ENCODE measurements at regions not wholly inside any gene's neighbourhood (a gene's known extent, or its start where the extent isn't known, plus 50 kb on each side); places are given as distances from the start of the nearest gene placed in this dataset.

GRCh38 chr15:70433586-70434324, 329.6 kb downstream of the UACA start:
- DNase-seq (ENCODE audit: extremely low read depth, low read depth): no peak

GRCh38 chr15:70432924-70433495, 330.3 kb downstream of the UACA start:
- no peak for DNase-seq (ENCODE audit: extremely low read depth, low read depth)

- DNase-seq (ENCODE audit: extremely low read depth, low read depth): no peak
Measured at GRCh38 chr15:70431854-70432253, 331.5 kb downstream of the UACA start.

GRCh38 chr15:70430069-70430468, 332.4 kb upstream of the TLE3 start:
- DNase-seq (ENCODE audit: extremely low read depth, low read depth): peak; percentile 48

- no peak for DNase-seq (ENCODE audit: extremely low read depth, low read depth)
Measured at GRCh38 chr15:70429056-70429722, 331.5 kb upstream of the TLE3 start.

- no peak for DNase-seq (ENCODE audit: extremely low read depth, low read depth)
Measured at GRCh38 chr15:70428211-70428822, 330.6 kb upstream of the TLE3 start.

GRCh38 chr15:70427167-70428120, 329.7 kb upstream of the TLE3 start:
- no peak for DNase-seq (ENCODE audit: extremely low read depth, low read depth)

- peak; percentile 17 for DNase-seq (ENCODE audit: extremely low read depth, low read depth)
Measured at GRCh38 chr15:70426096-70426821, 328.5 kb upstream of the TLE3 start.

GRCh38 chr15:70424937-70425411, 327.3 kb upstream of the TLE3 start:
- no peak for DNase-seq (ENCODE audit: extremely low read depth, low read depth)

GRCh38 chr15:70423267-70423666, 325.6 kb upstream of the TLE3 start:
- no peak for DNase-seq (ENCODE audit: extremely low read depth, low read depth)

- no peak for DNase-seq (ENCODE audit: extremely low read depth, low read depth)
Measured at GRCh38 chr15:70422342-70422741, 324.6 kb upstream of the TLE3 start.

GRCh38 chr15:70420948-70421482, 323.3 kb upstream of the TLE3 start:
- DNase-seq (ENCODE audit: extremely low read depth, low read depth): no peak

GRCh38 chr15:70420086-70420947, 322.6 kb upstream of the TLE3 start:
- no peak for DNase-seq (ENCODE audit: extremely low read depth, low read depth)

- no peak for DNase-seq (ENCODE audit: extremely low read depth, low read depth)
Measured at GRCh38 chr15:70418943-70419342, 321.2 kb upstream of the TLE3 start.

- no peak for DNase-seq (ENCODE audit: extremely low read depth, low read depth)
Measured at GRCh38 chr15:70417535-70417934, 319.8 kb upstream of the TLE3 start.

- no peak for DNase-seq (ENCODE audit: extremely low read depth, low read depth)
Measured at GRCh38 chr15:70416829-70417228, 319.1 kb upstream of the TLE3 start.

- DNase-seq (ENCODE audit: extremely low read depth, low read depth): no peak
Measured at GRCh38 chr15:70415398-70415797, 317.7 kb upstream of the TLE3 start.

GRCh38 chr15:70414626-70415025, 316.9 kb upstream of the TLE3 start:
- no peak for DNase-seq (ENCODE audit: extremely low read depth, low read depth)

Measured in NCI-H460 (cell line).